CD8-positive, alpha-beta memory T cell (primary cell): ENCODE measurements at regions not wholly inside any gene's neighbourhood (a gene's known extent, or its start where the extent isn't known, plus 50 kb on each side); places are given as distances from the start of the nearest gene placed in this dataset.

Source experiments
- CTCF ChIA-PET: fragments of 350-600 bp; sonication (Branson Sonifier 250); formaldehyde crosslinking; loops from one replicate; lab custom pipeline; 2021; ENCODE audit warnings: antibody characterized with exemption; lab: Charles Lee
- POLR2A ChIA-PET: fragments of 350-600 bp; sonication (Branson Sonifier 250); formaldehyde crosslinking; loops from one replicate; lab custom pipeline; 2021; ENCODE audit warnings: antibody characterized with exemption; lab: Charles Lee
- DNase-seq, 5 donors: peaks; one replicate each; pipeline versions ENCODE4 v3.0.0 to v3.0.0-alpha.2; 2020 to 2022; ENCODE audit warnings: mixed read lengths in 1 of 5
- H3K27ac ChIP-seq: one replicate; pipeline ENCODE4 v1.7.0; 2013; ENCODE audit warnings: low read depth, mild to moderate bottlenecking, low read length, moderate library complexity
- H3K27me3 ChIP-seq: 2 replicates; pipeline ENCODE4 v1.7.0; 2013; ENCODE audit warnings: low read length, mild to moderate bottlenecking; ENCODE audit not compliant: insufficient read depth, poor library complexity, severe bottlenecking
- H3K36me3 ChIP-seq: 2 replicates; pipeline ENCODE4 v1.7.0; 2013; ENCODE audit warnings: mild to moderate bottlenecking, low read length, moderate library complexity; ENCODE audit not compliant: insufficient read depth
- H3K4me1 ChIP-seq: 2 replicates; pipeline ENCODE4 v1.7.0; 2013; ENCODE audit warnings: mild to moderate bottlenecking, low read length, moderate library complexity; ENCODE audit not compliant: insufficient read depth
- H3K4me3 ChIP-seq: 2 replicates; pipeline ENCODE4 v1.7.0; 2013; ENCODE audit warnings: mild to moderate bottlenecking, low read length
- H3K9me3 ChIP-seq: 2 replicates; pipeline ENCODE4 v1.7.0; 2013; ENCODE audit warnings: mild to moderate bottlenecking, low read length
- H3K27ac Mint-ChIP-seq, 8 donors: one replicate each; pipeline ENCODE4 v1.8.0; 2020 to 2021; ENCODE audit warnings: mixed read lengths in 8 of 8, mild to moderate bottlenecking in 6 of 8, inconsistent platforms in 3 of 8, moderate library complexity in 3 of 8
- H3K27me3 Mint-ChIP-seq, 2 donors: one replicate each; pipeline ENCODE4 v1.8.0; 2020 to 2021; ENCODE audit warnings: mixed read lengths in 2 of 2, mild to moderate bottlenecking in 1 of 2, moderate library complexity in 1 of 2
- H3K36me3 Mint-ChIP-seq, 3 donors: one replicate each; pipeline ENCODE4 v1.8.0; 2020 to 2021; ENCODE audit warnings: mixed read lengths in 3 of 3, inconsistent platforms in 1 of 3, mild to moderate bottlenecking in 1 of 3
- H3K4me1 Mint-ChIP-seq, 3 donors: one replicate each; pipeline ENCODE4 v1.8.0; 2020 to 2021; ENCODE audit warnings: mixed read lengths in 3 of 3, inconsistent platforms in 1 of 3, mild to moderate bottlenecking in 1 of 3
- H3K4me3 Mint-ChIP-seq, 7 donors: one replicate each; pipeline ENCODE4 v1.8.0; 2020 to 2021; ENCODE audit warnings: mixed read lengths in 7 of 7, mild to moderate bottlenecking in 6 of 7, moderate library complexity in 4 of 7, inconsistent platforms in 2 of 7
- H3K9me3 Mint-ChIP-seq, 5 donors: one replicate each; pipeline ENCODE4 v1.8.0; 2020 to 2022; ENCODE audit warnings: mixed read lengths in 5 of 5, mild to moderate bottlenecking in 3 of 5, moderate library complexity in 2 of 5, inconsistent platforms in 1 of 5

- Mint-ChIP-seq H3K27ac (no peak overlapping the region), H3K27me3 (no peaks in the 10 kb centered on the region), H3K36me3 (no peaks in the 10 kb centered on the region), H3K4me3 (no peak overlapping the region), H3K4me1 (no peaks in the 10 kb centered on the region), H3K9me3 (peaks cover 0 to 5% (median 4%) of the 10 kb centered on the region in 5 donors)
- H3K27me3 ChIP-seq: no peaks in the 10 kb centered on the region
- H3K4me3 ChIP-seq: no peak overlapping the region
- CTCF ChIA-PET: no interaction called here
- H3K4me1 ChIP-seq: no peaks in the 10 kb centered on the region
- no peaks in the 10 kb centered on the region for H3K9me3 ChIP-seq
- POLR2A ChIA-PET: no interaction called here
- no peak for DNase-seq
- no peak overlapping the region for H3K27ac ChIP-seq
- no peaks in the 10 kb centered on the region for H3K36me3 ChIP-seq
Observed at GRCh38 chrX:117335209-117335608, 781.4 kb downstream of the KLHL13 start.

DNA sequence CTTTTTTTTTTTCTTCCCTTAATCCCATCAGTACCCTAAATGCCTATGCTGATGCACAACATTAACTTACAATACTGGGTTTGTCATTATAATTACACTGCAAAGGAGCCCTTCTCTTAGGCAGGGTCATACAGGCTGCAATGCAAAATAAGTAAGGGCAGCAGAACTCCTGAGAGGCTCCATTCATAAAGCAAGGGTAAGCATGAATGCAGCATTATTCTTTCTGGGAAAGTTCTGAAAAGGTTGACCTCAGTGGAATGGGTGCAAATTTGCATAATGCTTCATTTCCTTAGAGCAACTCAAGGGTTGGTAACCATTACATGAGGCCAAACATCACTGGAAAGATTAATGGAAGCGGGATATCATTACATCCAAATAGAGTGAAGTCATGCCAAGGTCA, 789.2 kb downstream of the KLHL13 start:
- DNase-seq: no peak
- no peaks in the 10 kb centered on the region for H3K4me1 Mint-ChIP-seq
- no peaks in the 10 kb centered on the region for H3K27me3 ChIP-seq
- ChIA-PET POLR2A (no interaction called here), CTCF (no interaction called here)
- H3K4me3 Mint-ChIP-seq: no peak overlapping the region
- no peaks in the 10 kb centered on the region for H3K27me3 Mint-ChIP-seq
- H3K27ac Mint-ChIP-seq: no peak overlapping the region
- no peak overlapping the region for H3K4me3 ChIP-seq
- no peaks in the 10 kb centered on the region for H3K36me3 Mint-ChIP-seq
- no peaks in the 10 kb centered on the region for H3K36me3 ChIP-seq
- no peaks in the 10 kb centered on the region for H3K4me1 ChIP-seq
- H3K27ac ChIP-seq: no peak overlapping the region
- H3K9me3 Mint-ChIP-seq: peaks cover 0 to 9% (median 6%) of the 10 kb centered on the region in 5 donors
- H3K9me3 ChIP-seq: no peaks in the 10 kb centered on the region

- POLR2A ChIA-PET: no interaction called here
- H3K4me1 ChIP-seq: no peaks in the 10 kb centered on the region
- H3K9me3 Mint-ChIP-seq: peaks cover 0 to 10% (median 7%) of the 10 kb centered on the region in 5 donors
- CTCF ChIA-PET: no interaction called here
- H3K36me3 ChIP-seq: no peaks in the 10 kb centered on the region
- H3K27me3 Mint-ChIP-seq: no peaks in the 10 kb centered on the region
- no peak overlapping the region for H3K4me3 ChIP-seq
- H3K27ac ChIP-seq: no peak overlapping the region
- H3K4me1 Mint-ChIP-seq: no peaks in the 10 kb centered on the region
- no peaks in the 10 kb centered on the region for H3K27me3 ChIP-seq
- no peaks in the 10 kb centered on the region for H3K9me3 ChIP-seq
- DNase-seq: no peak
- H3K4me3 Mint-ChIP-seq: no peak overlapping the region
- H3K36me3 Mint-ChIP-seq: no peaks in the 10 kb centered on the region
- no peak overlapping the region for H3K27ac Mint-ChIP-seq
Observed at GRCh38 chrX:117325706-117326105, 790.9 kb downstream of the KLHL13 start.

DNA sequence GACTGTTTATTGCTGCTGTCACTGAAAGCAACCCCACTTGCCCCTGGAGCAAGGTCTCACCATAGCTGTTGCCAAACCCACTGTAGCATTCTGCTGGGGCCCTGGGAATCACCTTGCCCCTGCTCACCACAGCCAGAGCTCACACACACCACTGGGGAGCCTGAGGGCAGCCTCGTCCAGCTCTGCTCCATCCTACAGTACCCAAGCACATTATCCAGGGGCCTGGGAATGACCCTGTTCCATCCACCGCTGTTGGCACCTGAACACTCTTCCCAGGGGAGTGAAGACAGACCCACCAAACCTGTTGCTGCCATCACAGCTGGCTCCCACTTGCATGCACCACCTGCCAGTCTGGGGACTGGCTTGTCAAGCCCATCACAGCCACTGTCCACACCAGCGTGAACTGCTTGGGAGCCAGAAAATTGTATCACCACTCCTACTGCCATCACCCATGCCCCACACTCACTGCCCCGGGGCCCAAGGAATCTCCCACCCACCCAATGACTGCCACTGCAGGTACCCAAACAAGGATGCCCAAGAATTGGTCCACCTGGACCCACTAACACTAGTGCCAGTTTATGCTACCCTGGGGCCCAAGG, 811.3 kb downstream of the KLHL13 start:
- H3K36me3 Mint-ChIP-seq: no peaks in the 10 kb centered on the region
- peaks cover 0 to 6% of the 10 kb centered on the region in 2 donors for H3K27me3 Mint-ChIP-seq
- ChIA-PET POLR2A (no interaction called here), CTCF (no interaction called here)
- H3K4me1 Mint-ChIP-seq: no peaks in the 10 kb centered on the region
- H3K27ac ChIP-seq: no peak overlapping the region
- no peak overlapping the region for H3K4me3 ChIP-seq
- no peaks in the 10 kb centered on the region for H3K36me3 ChIP-seq
- H3K27me3 ChIP-seq: no peaks in the 10 kb centered on the region
- H3K4me1 ChIP-seq: no peaks in the 10 kb centered on the region
- H3K27ac Mint-ChIP-seq: no peak overlapping the region
- H3K9me3 ChIP-seq: no peaks in the 10 kb centered on the region
- no peak for DNase-seq
- peaks cover 0 to 11% (median 6%) of the 10 kb centered on the region in 5 donors for H3K9me3 Mint-ChIP-seq
- H3K4me3 Mint-ChIP-seq: no peak overlapping the region

GRCh38 chrX:117301086-117301485, 815.5 kb downstream of the KLHL13 start:
- Histone ChIP-seq H3K27ac (no peak overlapping the region), H3K4me1 (no peaks in the 10 kb centered on the region), H3K27me3 (no peaks in the 10 kb centered on the region), H3K9me3 (no peaks in the 10 kb centered on the region), H3K36me3 (no peaks in the 10 kb centered on the region), H3K4me3 (no peak overlapping the region)
- H3K4me1 Mint-ChIP-seq: no peaks in the 10 kb centered on the region
- no peaks in the 10 kb centered on the region for H3K36me3 Mint-ChIP-seq
- H3K27ac Mint-ChIP-seq: no peak overlapping the region
- ChIA-PET CTCF (no interaction called here), POLR2A (no interaction called here)
- H3K4me3 Mint-ChIP-seq: no peak overlapping the region
- H3K9me3 Mint-ChIP-seq: peaks cover 0 to 4% (median 0%) of the 10 kb centered on the region in 5 donors
- DNase-seq: no peak
- peaks cover 0 to 6% of the 10 kb centered on the region in 2 donors for H3K27me3 Mint-ChIP-seq

- Histone ChIP-seq H3K9me3 (no peaks in the 10 kb centered on the region), H3K4me3 (no peak overlapping the region), H3K27ac (no peak overlapping the region), H3K36me3 (no peaks in the 10 kb centered on the region), H3K27me3 (no peaks in the 10 kb centered on the region), H3K4me1 (no peaks in the 10 kb centered on the region)
- no peak overlapping the region for H3K27ac Mint-ChIP-seq
- no peaks in the 10 kb centered on the region for H3K36me3 Mint-ChIP-seq
- DNase-seq: no peak
- ChIA-PET CTCF (no interaction called here), POLR2A (no interaction called here)
- peaks cover 0 to 2% of the 10 kb centered on the region in 2 donors for H3K27me3 Mint-ChIP-seq
- H3K9me3 Mint-ChIP-seq: peaks cover 0 to 7% (median 2%) of the 10 kb centered on the region in 5 donors
- no peaks in the 10 kb centered on the region for H3K4me1 Mint-ChIP-seq
- H3K4me3 Mint-ChIP-seq: no peak overlapping the region
Observed at GRCh38 chrX:117291760-117292159, 824.9 kb downstream of the KLHL13 start.

DNA sequence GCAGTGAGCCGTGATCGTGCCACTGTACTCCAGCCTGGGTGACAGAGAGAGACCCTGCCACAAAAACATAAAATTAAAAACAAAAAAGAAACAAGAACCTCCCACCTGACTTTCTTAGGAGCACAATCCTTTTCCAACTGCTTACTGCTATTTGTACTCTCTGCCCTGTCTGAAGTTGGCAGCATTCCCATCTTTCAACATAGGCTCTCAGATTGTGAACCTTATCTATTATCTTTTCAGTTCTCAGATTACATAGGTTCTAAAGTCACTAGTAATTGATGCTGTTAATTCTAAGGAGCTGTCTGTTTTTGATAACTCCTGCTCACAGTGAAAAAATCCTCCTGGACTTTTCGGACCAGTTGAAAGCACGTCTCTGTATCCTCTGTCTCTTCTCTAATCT, 812.2 kb upstream of the CT83 start:
- Histone ChIP-seq H3K36me3 (no peaks in the 10 kb centered on the region), H3K4me1 (no peaks in the 10 kb centered on the region), H3K27ac (no peak overlapping the region), H3K4me3 (no peak overlapping the region), H3K27me3 (no peaks in the 10 kb centered on the region), H3K9me3 (no peaks in the 10 kb centered on the region)
- H3K27ac Mint-ChIP-seq: no peak overlapping the region
- H3K4me3 Mint-ChIP-seq: no peak overlapping the region
- peaks cover 0 to 2% (median 0%) of the 10 kb centered on the region in 3 donors for H3K36me3 Mint-ChIP-seq
- H3K27me3 Mint-ChIP-seq: no peaks in the 10 kb centered on the region
- ChIA-PET CTCF (no interaction called here), POLR2A (no interaction called here)
- no peak for DNase-seq
- H3K4me1 Mint-ChIP-seq: no peaks in the 10 kb centered on the region
- peaks cover 0 to 6% (median 0%) of the 10 kb centered on the region in 5 donors for H3K9me3 Mint-ChIP-seq
